D721Med (cell line): ENCODE measurements at regions not wholly inside any gene's neighbourhood (a gene's known extent, or its start where the extent isn't known, plus 50 kb on each side); places are given as distances from the start of the nearest gene placed in this dataset.

Experiments
- DNase-seq: peaks from one replicate; pipeline ENCODE4 v3.0.0; 2011; ENCODE audit warnings: low spot score; ENCODE audit not compliant: insufficient read length
- FAIRE-seq: peaks from 2 replicates; lab custom pipeline; 2011; peaks lifted over from hg19 to GRCh38; lab: Jason Lieb, UNC
- CTCF ChIP-seq: IDR thresholded peaks from 2 replicates; pipeline ENCODE4 v1.5.1; 2012; ENCODE audit warnings: mild to moderate bottlenecking, control low read depth; ENCODE audit not compliant: insufficient read depth; ENCODE audit errors: missing control alignments

GRCh38 chr15:87763837-87764236, 492.7 kb downstream of the NTRK3 start:
- FAIRE-seq (no peak), DNase-seq (no peak)
- TF ChIP-seq CTCF, result no peak

- no peak for FAIRE-seq
Measured at GRCh38 chr15:87761736-87762509, 494.6 kb downstream of the NTRK3 start.

GRCh38 chr15:87760547-87761314, 495.8 kb downstream of the NTRK3 start:
- no peak for TF ChIP-seq CTCF
- FAIRE-seq, result no peak
- DNase-seq, result no peak

More at GRCh38 chr15:87761736-87762509, 494.6 kb downstream of the NTRK3 start:
- no peak for TF ChIP-seq CTCF
- DNase-seq, result no peak

GRCh38 chr15:87758794-87759418, 497.6 kb downstream of the NTRK3 start:
- DNase-seq, result no peak
- TF ChIP-seq CTCF, result no peak
- FAIRE-seq, result no peak

GRCh38 chr15:87757084-87757483, 499.5 kb downstream of the NTRK3 start:
- TF ChIP-seq CTCF, result no peak
- FAIRE-seq, result no peak
- no peak for DNase-seq

GRCh38 chr15:87756072-87756471, 500.5 kb downstream of the NTRK3 start:
- no peak for TF ChIP-seq CTCF
- FAIRE-seq (no peak), DNase-seq (no peak)
